Peyer's patch (tissue), 4 donors: ENCODE measurements at regions not wholly inside any gene's neighbourhood (a gene's known extent, or its start where the extent isn't known, plus 50 kb on each side); places are given as distances from the start of the nearest gene placed in this dataset.

Experiments
- DNase-seq, 3 donors: peaks; one replicate each; pipeline ENCODE4 v3.0.0-alpha.2; 2017 to 2019
- H3K27ac ChIP-seq, 4 donors: fragments of 200-600 bp; sonication (generic); one replicate each; pipeline ENCODE4 v1.5.1; 2016 to 2019
- H3K27me3 ChIP-seq, 2 donors: fragments of 200-600 bp; sonication (generic); one replicate each; pipeline ENCODE4 v1.5.1; 2019
- H3K36me3 ChIP-seq, 3 donors: fragments of 200-600 bp; sonication (generic); one replicate each; pipeline ENCODE4 v1.5.1; 2016 to 2019
- H3K4me1 ChIP-seq, 4 donors: fragments of 200-600 bp; sonication (generic); one replicate each; pipeline ENCODE4 v1.5.1; 2016 to 2019
- H3K4me3 ChIP-seq, 4 donors: fragments of 200-600 bp; sonication (generic); 1 replicate in 3 of 4; 2 replicates in 1 of 4; pipeline ENCODE4 v1.5.1; 2016 to 2019; ENCODE audit warnings: mild to moderate bottlenecking in 1 of 4
- H3K9me3 ChIP-seq, 4 donors: fragments of 200-600 bp; sonication (generic); one replicate each; pipeline ENCODE4 v1.5.1; 2016 to 2019; ENCODE audit warnings: mild to moderate bottlenecking in 1 of 4
- CTCF ChIP-seq, 6 experiments: fragments of 450-650 bp in 4 of 6; fragments of 200-600 bp in 2 of 6; sonication (generic) in 1 of 6; IDR thresholded peaks; one replicate each; pipeline ENCODE4 v1.5.1; 2017 to 2019; ENCODE audit warnings: antibody characterized with exemption in 6 of 6, mild to moderate bottlenecking in 3 of 6, moderate library complexity in 1 of 6
- POLR2A ChIP-seq, 2 donors: fragments of 450-650 bp; IDR thresholded peaks; one replicate each; pipeline ENCODE4 v1.5.1; 2017; ENCODE audit warnings: antibody characterized with exemption in 2 of 2, mild to moderate bottlenecking in 2 of 2, moderate library complexity in 2 of 2

GRCh38 chr10:128734161-128734560, 607.9 kb upstream of the MKI67 start:
- TF ChIP-seq CTCF (IDR thresholded peaks at IDR 0.05) (no peak), POLR2A (IDR thresholded peaks at IDR 0.05) (no peak)
- Histone ChIP-seq H3K27ac (no peak overlapping the region), H3K9me3 (no peaks in the 10 kb centered on the region), H3K36me3 (no peaks in the 10 kb centered on the region), H3K27me3 (no peaks in the 10 kb centered on the region), H3K4me3 (no peak overlapping the region), H3K4me1 (no peaks in the 10 kb centered on the region)
- no peak for DNase-seq

GRCh38 chr10:128734734-128735133, 608.5 kb upstream of the MKI67 start:
- Histone ChIP-seq H3K36me3 (no peaks in the 10 kb centered on the region), H3K4me1 (no peaks in the 10 kb centered on the region), H3K27me3 (no peaks in the 10 kb centered on the region), H3K9me3 (no peaks in the 10 kb centered on the region), H3K27ac (no peak overlapping the region), H3K4me3 (no peak overlapping the region)
- DNase-seq: no peak
- TF ChIP-seq CTCF (IDR thresholded peaks at IDR 0.05) (no peak), POLR2A (IDR thresholded peaks at IDR 0.05) (no peak)

GRCh38 chr10:128735996-128736395, 609.8 kb upstream of the MKI67 start:
- Histone ChIP-seq H3K27me3 (no peaks in the 10 kb centered on the region), H3K4me3 (no peak overlapping the region), H3K36me3 (no peaks in the 10 kb centered on the region), H3K4me1 (no peaks in the 10 kb centered on the region), H3K27ac (no peak overlapping the region), H3K9me3 (no peaks in the 10 kb centered on the region)
- DNase-seq: no peak
- no peak for TF ChIP-seq POLR2A (IDR thresholded peaks at IDR 0.05)
- no peak for TF ChIP-seq CTCF (IDR thresholded peaks at IDR 0.05)

- no peaks in the 10 kb centered on the region for H3K4me1 ChIP-seq
- H3K4me3 ChIP-seq: no peak overlapping the region
- no peaks in the 10 kb centered on the region for H3K36me3 ChIP-seq
- TF ChIP-seq POLR2A (IDR thresholded peaks at IDR 0.05): no peak
- DNase-seq: no peak
- no peaks in the 10 kb centered on the region for H3K9me3 ChIP-seq
- no peaks in the 10 kb centered on the region for H3K27me3 ChIP-seq
- no peak overlapping the region for H3K27ac ChIP-seq
Measured at GRCh38 chr10:128738386-128738915, 612.2 kb upstream of the MKI67 start.

GRCh38 chr10:128739930-128740329, 613.7 kb upstream of the MKI67 start:
- Histone ChIP-seq H3K9me3 (no peaks in the 10 kb centered on the region), H3K27ac (no peak overlapping the region), H3K4me3 (no peak overlapping the region), H3K36me3 (no peaks in the 10 kb centered on the region), H3K4me1 (no peaks in the 10 kb centered on the region), H3K27me3 (no peaks in the 10 kb centered on the region)
- TF ChIP-seq POLR2A (IDR thresholded peaks at IDR 0.05): no peak
- no peak for TF ChIP-seq CTCF (IDR thresholded peaks at IDR 0.05)
- no peak for DNase-seq

GRCh38 chr10:128741180-128741579, 615.0 kb upstream of the MKI67 start:
- Histone ChIP-seq H3K27me3 (no peaks in the 10 kb centered on the region), H3K27ac (no peak overlapping the region), H3K4me3 (no peak overlapping the region), H3K4me1 (no peaks in the 10 kb centered on the region), H3K9me3 (no peaks in the 10 kb centered on the region), H3K36me3 (no peaks in the 10 kb centered on the region)
- TF ChIP-seq POLR2A (IDR thresholded peaks at IDR 0.05) (no peak), CTCF (IDR thresholded peaks at IDR 0.05) (no peak)
- DNase-seq: no peak
